ENCODE measurements at regions not wholly inside any gene's neighbourhood (a gene's known extent, or its start where the extent isn't known, plus 50 kb on each side); places are given as distances from the start of the nearest gene placed in this dataset.

GRCh38 chr15:66870880-66871388 is 168.9 kb downstream of the SMAD6 start:
- TF ChIP-seq CTCF (IDR thresholded peaks at IDR 0.05) (no peak), EP300 (IDR thresholded peaks at IDR 0.05) (no peak), POLR2A (IDR thresholded peaks at IDR 0.05) (no peak)

Data from upper lobe of left lung (tissue), 4 donors.